Spleen (tissue), 11 donors: ENCODE measurements at regions not wholly inside any gene's neighbourhood (a gene's known extent, or its start where the extent isn't known, plus 50 kb on each side); places are given as distances from the start of the nearest gene placed in this dataset.

ENCODE experiments used
- DNase-seq: peaks from one replicate; pipeline ENCODE4 v3.0.0-alpha.2; 2020
- H3K27ac ChIP-seq, 8 donors: fragments of 200-600 bp; sonication (generic) in 7 of 8; 1 replicate in 4 of 8; 2 replicates in 4 of 8; pipeline versions ENCODE4 v1.5.0 to v1.8.0; 2016 to 2021; ENCODE audit warnings: inconsistent platforms in 4 of 8, mild to moderate bottlenecking in 4 of 8, moderate library complexity in 1 of 8
- H3K27me3 ChIP-seq, 7 donors: fragments of 200-600 bp; sonication (generic) in 6 of 7; replicated peaks in 1 of 7; 1 replicate in 4 of 7; 2 replicates in 3 of 7; pipeline versions ENCODE4 v1.5.0 to v1.8.0; 2016 to 2021; ENCODE audit warnings: inconsistent platforms in 3 of 7, mild to moderate bottlenecking in 1 of 7
- H3K36me3 ChIP-seq, 6 donors: fragments of 200-600 bp; sonication (generic) in 5 of 6; 1 replicate in 4 of 6; 2 replicates in 2 of 6; pipeline versions ENCODE4 v1.5.0 to v1.8.0; 2016 to 2021; ENCODE audit warnings: inconsistent platforms in 2 of 6
- H3K4me1 ChIP-seq, 6 donors: fragments of 200-600 bp; sonication (generic) in 5 of 6; 1 replicate in 3 of 6; 2 replicates in 3 of 6; pipeline versions ENCODE4 v1.5.0 to v1.8.0; 2016 to 2021; ENCODE audit warnings: inconsistent platforms in 3 of 6
- H3K4me3 ChIP-seq, 8 donors: fragments of 200-600 bp; sonication (generic) in 7 of 8; 1 replicate in 4 of 8; 2 replicates in 4 of 8; pipeline versions ENCODE4 v1.5.0 to v1.8.0; 2016 to 2021; ENCODE audit warnings: inconsistent platforms in 4 of 8, mild to moderate bottlenecking in 4 of 8, moderate library complexity in 2 of 8
- H3K9me3 ChIP-seq, 8 donors: fragments of 200-600 bp; sonication (generic) in 7 of 8; 1 replicate in 4 of 8; 2 replicates in 4 of 8; pipeline versions ENCODE4 v1.5.0 to v1.8.0; 2016 to 2021; ENCODE audit warnings: inconsistent platforms in 4 of 8
- POLR2A ChIP-seq, 3 donors: fragments of 450-650 bp; IDR thresholded peaks; one replicate each; pipeline ENCODE4 v1.5.1; 2017; ENCODE audit warnings: antibody characterized with exemption in 3 of 3, mild to moderate bottlenecking in 1 of 3
- POLR2AphosphoS5 ChIP-seq, 3 donors: sonication (generic); formaldehyde crosslinking; IDR thresholded peaks; one replicate each; pipeline ENCODE4 v1.5.1; 2017; ENCODE audit warnings: antibody characterized with exemption in 3 of 3
- WGBS, 5 donors: extraction: QIAGEN DNeasy Blood & Tissue Kit in 3 of 5; methylation state at CpG; one replicate each; pipeline versions ENCODE4 v1.1.5 to v1.1.7; 2013 to 2018; 5-methylcytosine and 5-hydroxymethylcytosine counted together
- intact Hi-C: fragments of 100-400 bp; cut with DNase I; formaldehyde crosslinking; loops from one replicate; pipeline ENCODE4 v1.15.0; 2023; ENCODE audit warnings: low total_unique reads
- TF ChIP-seq, protein P1 (sequence below), 11 experiments: fragments of 200-600 bp in 7 of 11; fragments of 450-650 bp in 4 of 11; sonication (generic) in 4 of 11; IDR thresholded peaks in 8 of 11; conservative IDR thresholded peaks in 3 of 11; 1 replicate in 7 of 11; 2 replicates in 4 of 11; pipeline versions ENCODE4 v1.4.0 to v1.8.0; 2016 to 2021; ENCODE audit warnings: antibody characterized with exemption in 11 of 11, inconsistent platforms in 4 of 11, mild to moderate bottlenecking in 1 of 11
- donor health status: healthy with polysubstance abuse.
- donor health status: DM: no; HTN: no; CAD: no; lungs with moderate emphysema.
- donor health status: DM: no; HTN: no; CAD: no.
- donor health status: Bipolar disorder and iron deficiency.
- donor health status: healthy.
- donor health status: DM: no; HTN: no; CAD: no.
- donor health status: DM: yes; HTN: yes; CAD: no.

DNA sequence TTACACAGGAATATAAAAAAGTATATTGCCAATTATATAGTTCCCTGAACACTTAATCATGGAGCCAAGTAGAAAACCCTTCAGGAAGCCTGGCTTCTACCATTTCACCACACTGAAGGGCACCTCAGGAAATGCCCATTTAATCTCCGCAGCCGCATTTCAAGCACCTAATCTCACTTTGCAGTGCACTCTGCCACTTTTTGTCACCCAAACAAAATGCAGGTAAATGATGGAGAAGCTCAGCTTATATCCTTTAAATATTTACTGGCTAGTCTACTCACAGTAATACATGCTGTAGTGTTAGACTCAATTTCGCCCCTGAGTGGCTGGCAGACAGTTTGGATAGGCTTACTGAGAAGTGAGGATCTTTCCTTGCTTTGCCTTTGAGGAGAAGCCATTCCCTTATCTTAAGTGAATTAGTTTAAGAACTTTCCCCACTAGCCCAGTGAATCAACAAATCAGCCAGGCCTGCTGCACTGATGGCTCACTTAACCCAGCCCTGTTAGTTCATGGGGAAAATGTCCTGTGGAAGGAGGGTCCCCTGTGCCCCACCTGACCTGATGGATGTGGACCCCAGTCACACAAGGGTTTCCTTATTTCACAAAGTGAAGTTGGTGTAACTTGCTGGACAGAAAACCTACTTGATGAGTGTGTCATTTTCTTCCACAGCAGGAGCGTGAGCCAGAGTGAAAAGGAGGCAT is 209.7 kb downstream of the CAAP1 start:
- Histone ChIP-seq H3K27me3 (no peaks in the 10 kb centered on the region), H3K9me3 (no peaks in the 10 kb centered on the region), H3K36me3 (no peaks in the 10 kb centered on the region), H3K27ac (no peak overlapping the region), H3K4me1 (no peaks in the 10 kb centered on the region), H3K4me3 (no peak overlapping the region)
- intact Hi-C loops = no loop called here
- no peak for DNase-seq
- WGBS, 5 donors = 46 to 63% (median 54%) methylated on average over 4 of the region's 4 CpGs
- TF ChIP-seq, protein P1, sequence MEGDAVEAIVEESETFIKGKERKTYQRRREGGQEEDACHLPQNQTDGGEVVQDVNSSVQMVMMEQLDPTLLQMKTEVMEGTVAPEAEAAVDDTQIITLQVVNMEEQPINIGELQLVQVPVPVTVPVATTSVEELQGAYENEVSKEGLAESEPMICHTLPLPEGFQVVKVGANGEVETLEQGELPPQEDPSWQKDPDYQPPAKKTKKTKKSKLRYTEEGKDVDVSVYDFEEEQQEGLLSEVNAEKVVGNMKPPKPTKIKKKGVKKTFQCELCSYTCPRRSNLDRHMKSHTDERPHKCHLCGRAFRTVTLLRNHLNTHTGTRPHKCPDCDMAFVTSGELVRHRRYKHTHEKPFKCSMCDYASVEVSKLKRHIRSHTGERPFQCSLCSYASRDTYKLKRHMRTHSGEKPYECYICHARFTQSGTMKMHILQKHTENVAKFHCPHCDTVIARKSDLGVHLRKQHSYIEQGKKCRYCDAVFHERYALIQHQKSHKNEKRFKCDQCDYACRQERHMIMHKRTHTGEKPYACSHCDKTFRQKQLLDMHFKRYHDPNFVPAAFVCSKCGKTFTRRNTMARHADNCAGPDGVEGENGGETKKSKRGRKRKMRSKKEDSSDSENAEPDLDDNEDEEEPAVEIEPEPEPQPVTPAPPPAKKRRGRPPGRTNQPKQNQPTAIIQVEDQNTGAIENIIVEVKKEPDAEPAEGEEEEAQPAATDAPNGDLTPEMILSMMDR (IDR thresholded peaks at IDR 0.05 in 8 of 11, conservative IDR thresholded peaks at IDR 0.05 in 3 of 11) = no peak
- TF ChIP-seq POLR2AphosphoS5 (IDR thresholded peaks at IDR 0.05) = no peak
- TF ChIP-seq POLR2A (IDR thresholded peaks at IDR 0.05) = no peak

- WGBS, 5 donors = 76 to 89% (median 80%) methylated on average over 4 of the region's 4 CpGs
- H3K36me3 ChIP-seq = no peaks in the 10 kb centered on the region
- no peak overlapping the region for H3K4me3 ChIP-seq
- no peak for TF ChIP-seq POLR2A (IDR thresholded peaks at IDR 0.05)
- TF ChIP-seq POLR2AphosphoS5 (IDR thresholded peaks at IDR 0.05) = no peak
- TF ChIP-seq, protein P1 (IDR thresholded peaks at IDR 0.05 in 8 of 11, conservative IDR thresholded peaks at IDR 0.05 in 3 of 11) = no peak
- H3K27ac ChIP-seq = no peak overlapping the region
- no peaks in the 10 kb centered on the region for H3K9me3 ChIP-seq
- H3K4me1 ChIP-seq = no peaks in the 10 kb centered on the region
- intact Hi-C loops = no loop called here
- no peak for DNase-seq
- H3K27me3 ChIP-seq = no peaks in the 10 kb centered on the region
These were observed 210.6 kb downstream of the CAAP1 start for GRCh38 chr9:26682041-26682440.

DNA sequence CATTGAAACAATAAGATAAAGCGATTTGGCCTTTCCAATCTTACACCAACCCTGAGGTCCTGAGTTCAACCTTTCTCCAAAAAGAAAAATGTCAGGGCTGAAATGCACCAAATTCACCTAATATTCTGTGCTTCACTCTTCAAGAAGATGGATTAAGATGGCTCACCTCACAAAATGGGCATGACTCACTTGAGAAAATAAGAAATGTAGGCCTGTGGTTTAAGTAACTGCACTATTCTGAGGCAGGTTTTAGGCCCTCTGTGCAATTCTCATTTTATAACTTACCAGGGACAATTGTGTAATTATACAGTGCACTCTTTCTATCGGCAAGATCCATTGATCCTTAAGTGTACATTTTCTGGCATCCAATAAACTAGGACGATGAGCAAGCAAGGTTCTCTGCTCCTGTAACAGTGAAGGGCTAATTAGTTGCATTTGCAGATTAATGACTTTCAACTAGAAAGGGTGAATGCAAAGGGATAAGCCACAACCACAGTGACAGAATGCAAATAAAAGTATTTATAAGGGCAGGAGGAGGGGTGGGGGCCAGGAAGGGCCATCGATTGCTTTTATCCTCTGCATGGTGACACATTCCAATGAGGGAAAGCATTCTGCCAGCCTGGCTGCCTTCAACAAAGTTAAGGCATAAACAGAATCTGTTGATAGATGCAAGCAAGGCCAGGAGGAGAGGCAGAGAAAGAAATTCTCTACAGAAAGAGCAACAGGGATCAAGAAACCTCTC is 214.5 kb downstream of the CAAP1 start:
- H3K9me3 ChIP-seq = no peaks in the 10 kb centered on the region
- H3K36me3 ChIP-seq = no peaks in the 10 kb centered on the region
- H3K4me1 ChIP-seq = no peaks in the 10 kb centered on the region
- intact Hi-C loops = no loop called here
- H3K27me3 ChIP-seq = no peaks in the 10 kb centered on the region
- DNase-seq = no peak
- 69 to 84% (median 76%) methylated on average over 4 of the region's 4 CpGs for WGBS, 5 donors
- TF ChIP-seq POLR2AphosphoS5 (IDR thresholded peaks at IDR 0.05) = no peak
- TF ChIP-seq, protein P1 (IDR thresholded peaks at IDR 0.05 in 8 of 11, conservative IDR thresholded peaks at IDR 0.05 in 3 of 11) = no peak
- no peak overlapping the region for H3K4me3 ChIP-seq
- no peak overlapping the region for H3K27ac ChIP-seq

- no peaks in the 10 kb centered on the region for H3K9me3 ChIP-seq
- H3K4me3 ChIP-seq = no peak overlapping the region
- no peak for DNase-seq
- H3K27ac ChIP-seq = no peak overlapping the region
- no peaks in the 10 kb centered on the region for H3K36me3 ChIP-seq
- H3K27me3 ChIP-seq = no peaks in the 10 kb centered on the region
- TF ChIP-seq, protein P1 (IDR thresholded peaks at IDR 0.05 in 8 of 11, conservative IDR thresholded peaks at IDR 0.05 in 3 of 11) = no peak
- TF ChIP-seq POLR2AphosphoS5 (IDR thresholded peaks at IDR 0.05) = no peak
- TF ChIP-seq POLR2A (IDR thresholded peaks at IDR 0.05) = no peak
- intact Hi-C loops = no loop called here
- H3K4me1 ChIP-seq = no peaks in the 10 kb centered on the region
- WGBS, 5 donors = 77 to 92% (median 80%) methylated on average over 3 of the region's 3 CpGs
These were observed 217.6 kb downstream of the CAAP1 start for GRCh38 chr9:26675035-26675434.
